ENCODE measurements at regions not wholly inside any gene's neighbourhood (a gene's known extent, or its start where the extent isn't known, plus 50 kb on each side); places are given as distances from the start of the nearest gene placed in this dataset.

DNA sequence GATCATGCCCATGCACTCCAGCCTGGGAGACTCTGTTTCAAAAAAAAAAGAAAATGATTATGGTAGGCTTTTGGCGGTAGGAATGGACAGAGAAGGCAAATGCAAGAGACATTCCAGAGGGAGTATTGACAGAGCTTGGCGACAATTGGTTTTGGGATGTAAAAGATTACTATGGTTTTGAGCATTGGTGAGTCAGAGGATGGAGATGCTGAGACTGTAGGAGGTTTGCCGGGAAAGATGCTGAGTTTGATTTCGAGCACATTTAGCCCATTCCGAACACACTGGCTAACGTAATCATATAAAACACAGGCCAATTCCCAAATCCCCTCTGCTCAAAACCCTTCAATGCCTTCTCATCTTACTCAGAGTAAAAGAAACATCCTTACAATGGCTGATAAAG lies 161.6 kb upstream of the MKLN1 start:
- TF ChIP-seq, protein P1, sequence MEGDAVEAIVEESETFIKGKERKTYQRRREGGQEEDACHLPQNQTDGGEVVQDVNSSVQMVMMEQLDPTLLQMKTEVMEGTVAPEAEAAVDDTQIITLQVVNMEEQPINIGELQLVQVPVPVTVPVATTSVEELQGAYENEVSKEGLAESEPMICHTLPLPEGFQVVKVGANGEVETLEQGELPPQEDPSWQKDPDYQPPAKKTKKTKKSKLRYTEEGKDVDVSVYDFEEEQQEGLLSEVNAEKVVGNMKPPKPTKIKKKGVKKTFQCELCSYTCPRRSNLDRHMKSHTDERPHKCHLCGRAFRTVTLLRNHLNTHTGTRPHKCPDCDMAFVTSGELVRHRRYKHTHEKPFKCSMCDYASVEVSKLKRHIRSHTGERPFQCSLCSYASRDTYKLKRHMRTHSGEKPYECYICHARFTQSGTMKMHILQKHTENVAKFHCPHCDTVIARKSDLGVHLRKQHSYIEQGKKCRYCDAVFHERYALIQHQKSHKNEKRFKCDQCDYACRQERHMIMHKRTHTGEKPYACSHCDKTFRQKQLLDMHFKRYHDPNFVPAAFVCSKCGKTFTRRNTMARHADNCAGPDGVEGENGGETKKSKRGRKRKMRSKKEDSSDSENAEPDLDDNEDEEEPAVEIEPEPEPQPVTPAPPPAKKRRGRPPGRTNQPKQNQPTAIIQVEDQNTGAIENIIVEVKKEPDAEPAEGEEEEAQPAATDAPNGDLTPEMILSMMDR (IDR thresholded peaks at IDR 0.05 in 4 of 5, conservative IDR thresholded peaks at IDR 0.05 in 1 of 5), result no peak
- TF ChIP-seq POLR2A (IDR thresholded peaks at IDR 0.05), result no peak

All from gastrocnemius medialis (tissue), 4 donors.